ENCODE measurements at regions not wholly inside any gene's neighbourhood (a gene's known extent, or its start where the extent isn't known, plus 50 kb on each side); places are given as distances from the start of the nearest gene placed in this dataset.

DNA sequence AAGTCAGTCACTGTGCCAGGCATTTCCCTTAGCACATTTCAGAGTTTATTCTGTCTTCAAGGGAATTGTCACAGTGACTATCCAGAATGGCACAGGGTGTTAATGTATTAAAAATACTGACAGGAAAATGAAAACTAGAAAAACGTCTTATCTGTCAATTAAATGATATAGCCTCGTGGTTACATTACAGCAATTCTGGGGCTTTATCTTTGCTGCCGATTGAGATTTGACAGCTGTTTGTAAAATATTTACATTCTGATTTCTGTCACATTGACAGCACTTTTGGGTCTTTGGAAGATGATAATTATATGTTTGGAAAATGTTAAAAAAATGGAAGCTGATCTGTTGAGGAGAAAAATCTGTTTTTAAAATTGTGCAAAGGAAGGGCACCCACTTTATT lies 250.0 kb downstream of the CHRM3 start:
- H3K27ac ChIP-seq = no peak overlapping the region
- H4K20me1 ChIP-seq (ENCODE audit: insufficient read depth) = no peaks in the 10 kb centered on the region
- 0 out of 2 replicates have a peak, but pooled peaks cover under 1% of the 10 kb centered on the region for H3K79me2 ChIP-seq (ENCODE audit: low read depth)
- H2AFZ ChIP-seq = no peak overlapping the region
- no peaks in the 10 kb centered on the region for H3K9me3 ChIP-seq (ENCODE audit: insufficient read depth, low read depth)
- no peak for DNase-seq
- no peaks in the 10 kb centered on the region for H3K9me2 ChIP-seq (ENCODE audit: insufficient read depth)
- BruUV-seq (replicated peaks) = no TSS peak
- POLR2A ChIA-PET (ENCODE audit: unreplicated experiment) = no interaction called here
- intact Hi-C loops (cut with micrococcal nuclease; ENCODE audit: unreplicated experiment) = loop anchor here (10.0 kb wide), 1 partner anchor 258 kb away; no protein-coding TSS in a partner anchor
- no peak for TF ChIP-seq EZH2 (IDR thresholded peaks at IDR 0.05; ENCODE audit: low read depth)
- TF ChIP-seq, protein P1, sequence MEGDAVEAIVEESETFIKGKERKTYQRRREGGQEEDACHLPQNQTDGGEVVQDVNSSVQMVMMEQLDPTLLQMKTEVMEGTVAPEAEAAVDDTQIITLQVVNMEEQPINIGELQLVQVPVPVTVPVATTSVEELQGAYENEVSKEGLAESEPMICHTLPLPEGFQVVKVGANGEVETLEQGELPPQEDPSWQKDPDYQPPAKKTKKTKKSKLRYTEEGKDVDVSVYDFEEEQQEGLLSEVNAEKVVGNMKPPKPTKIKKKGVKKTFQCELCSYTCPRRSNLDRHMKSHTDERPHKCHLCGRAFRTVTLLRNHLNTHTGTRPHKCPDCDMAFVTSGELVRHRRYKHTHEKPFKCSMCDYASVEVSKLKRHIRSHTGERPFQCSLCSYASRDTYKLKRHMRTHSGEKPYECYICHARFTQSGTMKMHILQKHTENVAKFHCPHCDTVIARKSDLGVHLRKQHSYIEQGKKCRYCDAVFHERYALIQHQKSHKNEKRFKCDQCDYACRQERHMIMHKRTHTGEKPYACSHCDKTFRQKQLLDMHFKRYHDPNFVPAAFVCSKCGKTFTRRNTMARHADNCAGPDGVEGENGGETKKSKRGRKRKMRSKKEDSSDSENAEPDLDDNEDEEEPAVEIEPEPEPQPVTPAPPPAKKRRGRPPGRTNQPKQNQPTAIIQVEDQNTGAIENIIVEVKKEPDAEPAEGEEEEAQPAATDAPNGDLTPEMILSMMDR (conservative IDR thresholded peaks at IDR 0.05) = no peak
- no peak overlapping the region for H3K4me2 ChIP-seq
- H3K4me3 ChIP-seq = no peak overlapping the region
- H3K36me3 ChIP-seq (ENCODE audit: low read depth) = no peaks in the 10 kb centered on the region
- no peaks in the 10 kb centered on the region for H3F3A ChIP-seq (ENCODE audit: insufficient read depth, low read depth)
- no peaks in the 10 kb centered on the region for H3K27me3 ChIP-seq (ENCODE audit: insufficient read depth, low read depth)
- no peaks in the 10 kb centered on the region for H3K4me1 ChIP-seq (replicated peaks; ENCODE audit: insufficient read depth)
- CTCF ChIA-PET = no interaction called here

DNA sequence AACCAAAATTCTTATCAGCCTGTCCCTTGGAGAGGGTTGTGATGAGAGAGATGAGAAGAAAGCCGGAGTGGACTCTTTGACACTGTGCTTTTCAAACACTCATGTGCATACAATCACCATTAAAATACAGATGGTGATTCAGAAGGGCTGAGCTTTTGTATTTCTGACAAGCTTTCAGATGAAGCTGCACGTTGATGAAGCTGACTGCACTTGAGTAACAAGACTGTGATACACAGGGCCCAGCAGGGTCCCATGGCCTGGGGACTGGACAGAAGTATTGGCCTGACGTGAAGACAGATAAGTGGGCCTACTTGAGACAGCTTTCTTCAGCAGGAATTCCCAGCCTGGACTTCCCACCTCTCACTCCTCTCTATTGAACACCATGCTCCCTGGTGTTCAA lies 258.2 kb downstream of the CHRM3 start:
- Histone ChIP-seq H3K9me3 (ENCODE audit: insufficient read depth, low read depth) (no peaks in the 10 kb centered on the region), H3K27me3 (ENCODE audit: insufficient read depth, low read depth) (no peaks in the 10 kb centered on the region), H3K27ac (no peak overlapping the region), H3K9me2 (ENCODE audit: insufficient read depth) (no peaks in the 10 kb centered on the region), H3F3A (ENCODE audit: insufficient read depth, low read depth) (no peaks in the 10 kb centered on the region), H3K79me2 (ENCODE audit: low read depth) (no peaks in the 10 kb centered on the region), H3K4me2 (no peak overlapping the region), H4K20me1 (ENCODE audit: insufficient read depth) (no peaks in the 10 kb centered on the region), H3K4me1 (replicated peaks; ENCODE audit: insufficient read depth) (no peaks in the 10 kb centered on the region), H3K4me3 (no peak overlapping the region), H3K36me3 (ENCODE audit: low read depth) (no peaks in the 10 kb centered on the region), H2AFZ (no peak overlapping the region)
- no TSS peak for BruUV-seq (replicated peaks)
- no peak for DNase-seq
- intact Hi-C loops (cut with micrococcal nuclease; ENCODE audit: unreplicated experiment) = no loop called here
- TF ChIP-seq, protein P1 (conservative IDR thresholded peaks at IDR 0.05) = no peak
- TF ChIP-seq EZH2 (IDR thresholded peaks at IDR 0.05; ENCODE audit: low read depth) = no peak
- CTCF ChIA-PET = no interaction called here
- POLR2A ChIA-PET (ENCODE audit: unreplicated experiment) = no interaction called here

DNA sequence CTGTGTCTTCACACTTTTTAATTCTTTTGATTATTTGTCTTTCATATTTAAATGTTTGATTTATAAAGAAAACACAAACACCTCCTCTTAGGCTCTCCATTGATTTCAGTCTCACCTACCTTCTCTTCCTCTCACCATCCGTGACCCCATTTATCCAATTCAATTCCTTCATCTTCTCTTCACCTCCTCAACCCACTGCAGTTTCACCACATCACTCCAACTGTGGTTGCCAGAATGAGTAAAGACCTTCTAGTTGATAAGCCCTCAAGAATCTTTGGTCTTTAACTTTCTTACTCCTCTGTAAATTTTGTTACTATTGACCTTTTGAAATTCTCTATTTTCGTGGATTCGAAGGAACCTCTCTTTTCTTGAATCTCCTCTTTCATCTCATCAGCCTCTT lies 260.7 kb downstream of the CHRM3 start:
- no peaks in the 10 kb centered on the region for H3K9me2 ChIP-seq (ENCODE audit: insufficient read depth)
- H3F3A ChIP-seq (ENCODE audit: insufficient read depth, low read depth) = no peaks in the 10 kb centered on the region
- H3K27ac ChIP-seq = no peak overlapping the region
- H2AFZ ChIP-seq = no peak overlapping the region
- TF ChIP-seq, protein P1 (conservative IDR thresholded peaks at IDR 0.05) = no peak
- no peak for TF ChIP-seq EZH2 (IDR thresholded peaks at IDR 0.05; ENCODE audit: low read depth)
- intact Hi-C loops (cut with micrococcal nuclease; ENCODE audit: unreplicated experiment) = no loop called here
- ChIA-PET POLR2A (ENCODE audit: unreplicated experiment) (no interaction called here), CTCF (no interaction called here)
- H3K36me3 ChIP-seq (ENCODE audit: low read depth) = no peaks in the 10 kb centered on the region
- no peaks in the 10 kb centered on the region for H3K27me3 ChIP-seq (ENCODE audit: insufficient read depth, low read depth)
- H4K20me1 ChIP-seq (ENCODE audit: insufficient read depth) = no peaks in the 10 kb centered on the region
- no peak overlapping the region for H3K4me3 ChIP-seq
- no peak overlapping the region for H3K4me2 ChIP-seq
- no peaks in the 10 kb centered on the region for H3K4me1 ChIP-seq (replicated peaks; ENCODE audit: insufficient read depth)
- H3K9me3 ChIP-seq (ENCODE audit: insufficient read depth, low read depth) = no peaks in the 10 kb centered on the region
- no peak for DNase-seq
- no peaks in the 10 kb centered on the region for H3K79me2 ChIP-seq (ENCODE audit: low read depth)
- no TSS peak for BruUV-seq (replicated peaks)

Data from PC-9 (cell line).